OCI-LY7 (cell line): ENCODE measurements at regions not wholly inside any gene's neighbourhood (a gene's known extent, or its start where the extent isn't known, plus 50 kb on each side); places are given as distances from the start of the nearest gene placed in this dataset.

Source experiments
- BruUV-seq: library from RNA; stranded (reverse); fragments of 400-500 nt; replicated peaks from 2 replicates; lab custom pipeline; 2021; lab: Mats Ljungman, UMichigan
- CTCF ChIA-PET: fragments of 300-600 bp; sonication (Branson Sonifier 250); formaldehyde crosslinking; loops from one replicate; lab custom pipeline; 2022; ENCODE audit warnings: antibody characterized with exemption; ENCODE audit not compliant: unreplicated experiment; lab: Charles Lee
- POLR2A ChIA-PET: fragments of 300-600 bp; sonication (Branson Sonifier 250); formaldehyde crosslinking; loops from one replicate; lab custom pipeline; 2022; ENCODE audit warnings: antibody characterized with exemption; lab: Charles Lee
- DNase-seq: peaks from one replicate; pipeline ENCODE4 v3.0.0-alpha.2; 2015; ENCODE audit warnings: low spot score
- H2AFZ ChIP-seq: fragments of 200-600 bp; sonication (generic), shearing (Covaris generic); 2 replicates; pipeline ENCODE4 v1.6.1; 2014; ENCODE audit warnings: mild to moderate bottlenecking, antibody characterized with exemption, low read length, moderate library complexity
- H3K27ac ChIP-seq: fragments of 200-600 bp; sonication (generic); 2 replicates; pipeline ENCODE4 v1.5.1; 2014; ENCODE audit warnings: mixed run types, low read depth, mild to moderate bottlenecking, moderate library complexity, low read length, inconsistent platforms; ENCODE audit not compliant: poor library complexity, severe bottlenecking
- H3K36me3 ChIP-seq: fragments of 200-600 bp; sonication (generic); 2 replicates; pipeline ENCODE4 v1.6.1; 2014; ENCODE audit warnings: mild to moderate bottlenecking, antibody characterized with exemption, low read length, moderate library complexity, mixed read lengths; ENCODE audit not compliant: insufficient read depth
- H3K4me1 ChIP-seq: fragments of 200-600 bp; sonication (generic); 2 replicates; pipeline ENCODE4 v1.5.1; 2014; ENCODE audit warnings: mild to moderate bottlenecking, low read length; ENCODE audit not compliant: insufficient read depth, poor library complexity, severe bottlenecking
- H3K4me2 ChIP-seq: fragments of 200-600 bp; sonication (generic); 2 replicates; pipeline ENCODE4 v1.6.1; 2014; ENCODE audit warnings: mild to moderate bottlenecking, low read length
- H3K4me3 ChIP-seq: fragments of 200-600 bp; sonication (generic); 2 replicates; pipeline ENCODE4 v1.5.1; 2014; ENCODE audit warnings: mild to moderate bottlenecking, low read depth, low read length; ENCODE audit not compliant: poor library complexity, severe bottlenecking
- H3K79me2 ChIP-seq: fragments of 200-600 bp; sonication (generic); 2 replicates; pipeline ENCODE4 v1.6.1; 2016; ENCODE audit warnings: low read depth, mild to moderate bottlenecking, low read length, moderate library complexity, mixed read lengths; ENCODE audit not compliant: insufficient read depth
- H3K9me2 ChIP-seq: fragments of 200-600 bp; sonication (generic); 2 replicates; pipeline ENCODE4 v1.6.1; 2016; ENCODE audit warnings: mild to moderate bottlenecking, low read length, mixed read lengths; ENCODE audit not compliant: insufficient read depth
- H3K9me3 ChIP-seq: fragments of 200-600 bp; sonication (generic); 2 replicates; pipeline ENCODE4 v1.6.1; 2014; ENCODE audit warnings: mild to moderate bottlenecking, mixed run types, low read length, mixed read lengths
- H4K20me1 ChIP-seq: fragments of 200-600 bp; sonication (generic); 2 replicates; pipeline ENCODE4 v1.6.1; 2014; ENCODE audit warnings: mild to moderate bottlenecking, antibody characterized with exemption, low read length, moderate library complexity, mixed read lengths; ENCODE audit not compliant: insufficient read depth
- CTCF ChIP-seq: fragments of 200-600 bp; sonication (generic); conservative IDR thresholded peaks from 2 replicates; pipeline ENCODE4 v1.5.1; 2014; ENCODE audit warnings: mild to moderate bottlenecking, antibody characterized with exemption, low read length, moderate library complexity, mixed read lengths
- EZH2phosphoT487 ChIP-seq: fragments of 200-600 bp; sonication (generic); IDR thresholded peaks from 2 replicates; pipeline ENCODE4 v1.6.1; 2018; ENCODE audit warnings: low read depth, borderline replicate concordance, mild to moderate bottlenecking, mixed run types, antibody characterized with exemption, low read length, moderate library complexity, mixed read lengths
- intact Hi-C: fragments of 100-400 bp; cut with micrococcal nuclease; formaldehyde crosslinking; loops from one replicate; pipeline ENCODE4 v1.10.0; 2022; ENCODE audit not compliant: unreplicated experiment

GRCh38 chr21:38965241-38965640 lies 159.5 kb downstream of the ETS2 start:
- H3K9me2 ChIP-seq = no peaks in the 10 kb centered on the region
- no peak overlapping the region for H3K4me3 ChIP-seq
- H3K79me2 ChIP-seq = no peaks in the 10 kb centered on the region
- no peaks in the 10 kb centered on the region for H3K36me3 ChIP-seq
- no TSS peak for BruUV-seq
- POLR2A ChIA-PET = interaction anchor here (0.9 kb wide), 1 partner anchor 24 kb away, joined by 3 read pairs; no protein-coding TSS in a partner anchor
- no peak overlapping the region for H3K27ac ChIP-seq
- no peaks in the 10 kb centered on the region for H4K20me1 ChIP-seq
- DNase-seq = no peak
- CTCF ChIA-PET = no interaction called here
- H2AFZ ChIP-seq = no peak overlapping the region
- H3K9me3 ChIP-seq = no peaks in the 10 kb centered on the region
- no peak overlapping the region for H3K4me2 ChIP-seq
- no peaks in the 10 kb centered on the region for H3K4me1 ChIP-seq
- TF ChIP-seq EZH2phosphoT487 = no peak
- no peak for TF ChIP-seq CTCF
- intact Hi-C loops = no loop called here

GRCh38 chr21:38963006-38963405 lies 157.3 kb downstream of the ETS2 start:
- no peak overlapping the region for H3K4me3 ChIP-seq
- no peak for TF ChIP-seq EZH2phosphoT487
- TF ChIP-seq CTCF = no peak
- no peaks in the 10 kb centered on the region for H3K9me3 ChIP-seq
- DNase-seq = no peak
- H3K4me2 ChIP-seq = no peak overlapping the region
- CTCF ChIA-PET = no interaction called here
- no peaks in the 10 kb centered on the region for H3K9me2 ChIP-seq
- POLR2A ChIA-PET = no interaction called here
- intact Hi-C loops = no loop called here
- no peaks in the 10 kb centered on the region for H3K79me2 ChIP-seq
- no TSS peak for BruUV-seq
- H3K27ac ChIP-seq = no peak overlapping the region
- no peaks in the 10 kb centered on the region for H4K20me1 ChIP-seq
- no peaks in the 10 kb centered on the region for H3K4me1 ChIP-seq
- H2AFZ ChIP-seq = no peak overlapping the region
- no peaks in the 10 kb centered on the region for H3K36me3 ChIP-seq

GRCh38 chr21:38960251-38960650 lies 154.5 kb downstream of the ETS2 start:
- CTCF ChIA-PET = no interaction called here
- no peak for DNase-seq
- intact Hi-C loops = no loop called here

More at GRCh38 chr21:38960251-38960650, 154.5 kb downstream of the ETS2 start:
- BruUV-seq = no TSS peak
- Histone ChIP-seq H3K4me2 (no peak overlapping the region), H3K4me3 (no peak overlapping the region), H3K9me2 (no peaks in the 10 kb centered on the region), H4K20me1 (no peaks in the 10 kb centered on the region), H3K9me3 (no peaks in the 10 kb centered on the region), H3K79me2 (no peaks in the 10 kb centered on the region), H2AFZ (no peak overlapping the region), H3K4me1 (no peaks in the 10 kb centered on the region), H3K27ac (no peak overlapping the region), H3K36me3 (no peaks in the 10 kb centered on the region)
- POLR2A ChIA-PET = interaction anchor here (0.6 kb wide), 1 partner anchor 58 kb away, joined by 3 read pairs; no protein-coding TSS in a partner anchor
- TF ChIP-seq CTCF = no peak
- TF ChIP-seq EZH2phosphoT487 = no peak
